GM23338 (cell line): ENCODE measurements at regions not wholly inside any gene's neighbourhood (a gene's known extent, or its start where the extent isn't known, plus 50 kb on each side); places are given as distances from the start of the nearest gene placed in this dataset.

Experiments used
- ATAC-seq: fragments of 200-7000 bp; cut with Tn5 transposase; 3 replicates; pipeline ENCODE4 v1.9.1; 2020
- DNase-seq: peaks from one replicate; pipeline ENCODE4 v3.0.0-alpha.2; 2015; ENCODE audit warnings: low spot score
- H2AFZ ChIP-seq: fragments of 200-600 bp; sonication (generic); 2 replicates; pipeline ENCODE4 v1.8.0; 2016; ENCODE audit warnings: antibody characterized with exemption, mild to moderate bottlenecking, moderate library complexity
- H3F3A ChIP-seq: fragments of 200-600 bp; sonication (generic); replicated peaks from 2 replicates; pipeline ENCODE4 v1.8.0; 2017; ENCODE audit warnings: antibody characterized with exemption, mixed run types, low read depth
- H3K27ac ChIP-seq: fragments of 200-600 bp; sonication (generic); 2 replicates; pipeline ENCODE4 v1.6.1; 2016; ENCODE audit warnings: low read depth
- H3K27me3 ChIP-seq: fragments of 200-600 bp; sonication (generic); 2 replicates; pipeline ENCODE4 v1.8.0; 2016; ENCODE audit warnings: mild to moderate bottlenecking, mixed run types, moderate library complexity; ENCODE audit not compliant: insufficient read depth
- H3K36me3 ChIP-seq: fragments of 200-600 bp; sonication (generic); 2 replicates; pipeline ENCODE4 v1.8.0; 2016; ENCODE audit warnings: mild to moderate bottlenecking; ENCODE audit not compliant: insufficient read depth
- H3K4me1 ChIP-seq: fragments of 200-600 bp; sonication (generic); 2 replicates; pipeline ENCODE4 v1.8.0; 2016; ENCODE audit warnings: mild to moderate bottlenecking, moderate library complexity; ENCODE audit not compliant: insufficient read depth
- H3K4me2 ChIP-seq: fragments of 200-600 bp; sonication (generic); 2 replicates; pipeline ENCODE4 v1.7.1; 2017; ENCODE audit warnings: mixed run types
- H3K4me3 ChIP-seq: fragments of 200-600 bp; sonication (generic); 2 replicates; pipeline ENCODE4 v1.6.1; 2016; ENCODE audit warnings: mixed run types
- H3K79me2 ChIP-seq: fragments of 200-600 bp; sonication (generic); replicated peaks from 2 replicates; pipeline ENCODE4 v1.8.0; 2017; ENCODE audit warnings: mild to moderate bottlenecking; ENCODE audit not compliant: insufficient read depth
- H3K9me2 ChIP-seq: fragments of 200-600 bp; sonication (generic); 2 replicates; pipeline ENCODE4 v1.8.0; 2017; ENCODE audit not compliant: insufficient read depth
- H4K20me1 ChIP-seq: fragments of 200-600 bp; sonication (generic); replicated peaks from 2 replicates; pipeline ENCODE4 v1.8.0; 2017; ENCODE audit warnings: mild to moderate bottlenecking; ENCODE audit not compliant: insufficient read depth
- H3K27ac Mint-ChIP-seq: 2 replicates; pipeline ENCODE4 v1.8.0; 2020; ENCODE audit warnings: inconsistent platforms, mild to moderate bottlenecking, moderate library complexity, mixed read lengths
- H3K27me3 Mint-ChIP-seq: 3 replicates; pipeline ENCODE4 v1.8.0; 2022; ENCODE audit warnings: low read depth, mild to moderate bottlenecking, moderate library complexity, mixed read lengths, inconsistent platforms; ENCODE audit not compliant: insufficient read depth, poor library complexity
- H3K36me3 Mint-ChIP-seq: 3 replicates; pipeline ENCODE4 v1.8.0; 2021; ENCODE audit warnings: low read depth, mild to moderate bottlenecking, inconsistent platforms, moderate library complexity, mixed read lengths
- H3K4me1 Mint-ChIP-seq: 3 replicates; pipeline ENCODE4 v1.8.0; 2020; ENCODE audit warnings: mild to moderate bottlenecking, inconsistent platforms, mixed read lengths
- H3K4me3 Mint-ChIP-seq: 3 replicates; pipeline ENCODE4 v1.8.0; 2021; ENCODE audit warnings: moderate library complexity, mild to moderate bottlenecking, inconsistent platforms, mixed read lengths
- H3K9me3 Mint-ChIP-seq: 3 replicates; pipeline ENCODE4 v1.8.0; 2020; ENCODE audit warnings: moderate library complexity, mild to moderate bottlenecking, inconsistent platforms, mixed read lengths
- CREB1 ChIP-seq: fragments of 250-450 bp; sonication (Bioruptor Pico); IDR thresholded peaks from 2 replicates; pipeline ENCODE4 v1.5.0; 2020; ENCODE audit warnings: low read depth, mild to moderate bottlenecking, moderate library complexity
- CTCF ChIP-seq, 2 experiments: fragments of 200-600 bp in 1 of 2; sonication (generic) in 1 of 2; conservative IDR thresholded peaks; 2 replicates each; pipeline versions ENCODE4 v1.5.1 to v1.6.1; 2016 to 2017; ENCODE audit warnings: antibody characterized with exemption in 2 of 2, low read depth in 2 of 2, mild to moderate bottlenecking in 2 of 2, moderate library complexity in 1 of 2
- ETS1 ChIP-seq: IDR thresholded peaks from 2 replicates; pipeline ENCODE4 v1.6.1; 2016; ENCODE audit warnings: antibody characterized with exemption
- EZH2 ChIP-seq: fragments of 200-600 bp; sonication (generic); IDR thresholded peaks from one replicate; pipeline ENCODE4 v1.8.0; 2017; ENCODE audit warnings: antibody characterized with exemption, mild to moderate bottlenecking, low read depth; ENCODE audit not compliant: unreplicated experiment
- EZH2phosphoT487 ChIP-seq: fragments of 200-600 bp; sonication (generic); IDR thresholded peaks from one replicate; pipeline ENCODE4 v1.8.1; 2018; ENCODE audit warnings: antibody characterized with exemption; ENCODE audit not compliant: unreplicated experiment
- JUNB ChIP-seq: IDR thresholded peaks from one replicate; pipeline ENCODE4 v1.6.1; 2016; ENCODE audit warnings: antibody characterized with exemption; ENCODE audit not compliant: unreplicated experiment
- NANOG ChIP-seq: IDR thresholded peaks from 2 replicates; pipeline ENCODE4 v1.6.1; 2016; ENCODE audit warnings: antibody characterized with exemption, borderline replicate concordance
- POLR2AphosphoS5 ChIP-seq: IDR thresholded peaks from 2 replicates; pipeline ENCODE4 v1.6.1; 2016; ENCODE audit warnings: antibody characterized with exemption, low read depth
- REST ChIP-seq: IDR thresholded peaks from one replicate; pipeline ENCODE4 v1.6.1; 2018; ENCODE audit warnings: antibody characterized with exemption; ENCODE audit not compliant: unreplicated experiment
- STAT1 ChIP-seq: IDR thresholded peaks from one replicate; pipeline ENCODE4 v1.6.1; 2016; ENCODE audit warnings: antibody characterized with exemption; ENCODE audit not compliant: unreplicated experiment
- ZNF114 ChIP-seq: fragments of 250-450 bp; sonication (Bioruptor Pico); IDR thresholded peaks from 2 replicates; pipeline ENCODE4 v1.5.0; 2020; ENCODE audit warnings: mild to moderate bottlenecking, moderate library complexity
- ZNF331 ChIP-seq: fragments of 250-450 bp; sonication (Bioruptor Pico); IDR thresholded peaks from 2 replicates; pipeline ENCODE4 v1.5.0; 2020; ENCODE audit warnings: low read depth, mild to moderate bottlenecking, moderate library complexity
- ZNF462 ChIP-seq: fragments of 250-450 bp; sonication (Bioruptor Pico); IDR thresholded peaks from 2 replicates; pipeline ENCODE4 v1.5.0; 2020; ENCODE audit warnings: mild to moderate bottlenecking, moderate library complexity

- no peak for TF ChIP-seq EZH2
- TF ChIP-seq JUNB = no peak
- TF ChIP-seq CREB1 (CRISPR knock-in tag) = no peak
- no peak for TF ChIP-seq STAT1
- TF ChIP-seq ETS1 = no peak
- no peak for TF ChIP-seq ZNF462 (CRISPR knock-in tag)
- TF ChIP-seq REST = no peak
- TF ChIP-seq EZH2phosphoT487 = no peak
- TF ChIP-seq POLR2AphosphoS5 = no peak
- TF ChIP-seq CTCF (conservative IDR thresholded peaks at IDR 0.05; ENCODE audit: low read depth in 2 of 2) = no peak
- TF ChIP-seq ZNF114 (CRISPR knock-in tag) = no peak
- TF ChIP-seq ZNF331 (CRISPR knock-in tag) = no peak
- no peak for TF ChIP-seq NANOG
- H4K20me1 ChIP-seq = no peaks in the 10 kb centered on the region
- H3F3A ChIP-seq = no peaks in the 10 kb centered on the region
- H3K4me3 ChIP-seq = no peak overlapping the region
- no peak overlapping the region for H3K4me3 Mint-ChIP-seq
- ATAC-seq (no peak), DNase-seq (no peak)
- H3K4me1 Mint-ChIP-seq = no peaks in the 10 kb centered on the region
- no peaks in the 10 kb centered on the region for H3K27me3 Mint-ChIP-seq
- peaks cover 16% of the 10 kb centered on the region for H3K9me3 Mint-ChIP-seq
- no peaks in the 10 kb centered on the region for H3K27me3 ChIP-seq
- peaks cover 28% of the 10 kb centered on the region for H3K36me3 Mint-ChIP-seq
- H3K36me3 ChIP-seq = peaks cover 3% of the 10 kb centered on the region; the same call in 1 of the 2 replicates
- no peaks in the 10 kb centered on the region for H3K79me2 ChIP-seq
- no peak overlapping the region for H2AFZ ChIP-seq
- H3K4me2 ChIP-seq = no peak overlapping the region
- no peak overlapping the region for H3K27ac ChIP-seq
- H3K27ac Mint-ChIP-seq = no peak overlapping the region
- no peaks in the 10 kb centered on the region for H3K4me1 ChIP-seq
- 0 out of 2 replicates have a peak, but pooled peaks cover 3% of the 10 kb centered on the region for H3K9me2 ChIP-seq
Measured at GRCh38 chr11:38095268-38095667, 1497.2 kb upstream of the RAG2 start.
